Heart left ventricle (tissue), 13 donors: ENCODE measurements at regions not wholly inside any gene's neighbourhood (a gene's known extent, or its start where the extent isn't known, plus 50 kb on each side); places are given as distances from the start of the nearest gene placed in this dataset.

ENCODE experiments used
- CTCF ChIP-seq, 12 donors: fragments of 200-600 bp; sonication (generic) in 4 of 12; IDR thresholded peaks; one replicate each; pipeline versions ENCODE4 v1.5.0 to v1.8.0; 2018 to 2022; ENCODE audit warnings: antibody characterized with exemption in 12 of 12, mild to moderate bottlenecking in 5 of 12
- POLR2A ChIP-seq, 2 donors: fragments of 450-650 bp; IDR thresholded peaks; one replicate each; pipeline ENCODE4 v1.6.1; 2017; ENCODE audit warnings: antibody characterized with exemption in 2 of 2, mild to moderate bottlenecking in 2 of 2, moderate library complexity in 2 of 2
- donor health status: ischemic (EF 13 %, LVEDD 7.1; RV severe dilation, severe dysfunction).
- donor health status: DM: no; HTN: yes; CAD: no.
- donor health status: DM: no; HTN: no; CAD: no.
- donor health status: ischemic (EF 25% LVEDD 6.9; RV normal size, moderate dysfunction).
- donor health status: ischemic (EF 25% LVEDD 5.7; RV mildly dilated, moderate dysfunction).
- donor health status: ischemic (EF 35%, LVEDD 5.7; RV mildly dilated, moderate dysfunction).
- donor health status: nonischemic (EF 11% LVEDD 7.7; RV severe dilation, severe dysfunction).
- donor health status: DM: yes; HTN: yes; CAD: no.
- donor health status: PGD.
- donor health status: ischemic (EF 29% LVEDD 5.4; RV normal size, mild dysfunction).
- donor health status: nonischemic (EF 23%, LVEDD 6.1; RV moderate dilation, normal function).

- no peak for TF ChIP-seq POLR2A (IDR thresholded peaks at IDR 0.05)
- TF ChIP-seq CTCF (IDR thresholded peaks at IDR 0.05) = no peak
These were observed 217.0 kb downstream of the KIF26A start for GRCh38 chr14:104355101-104356019.
